Transverse colon (tissue), 4 donors: ENCODE measurements at regions not wholly inside any gene's neighbourhood (a gene's known extent, or its start where the extent isn't known, plus 50 kb on each side); places are given as distances from the start of the nearest gene placed in this dataset.

Source experiments
- DNase-seq: peaks from one replicate; pipeline ENCODE4 v3.0.0-alpha.2; 2019
- H3K27ac ChIP-seq, 4 donors: fragments of 200-600 bp; sonication (generic); 2 replicates each; pipeline ENCODE4 v1.5.1; 2016 to 2018; ENCODE audit warnings: inconsistent platforms in 4 of 4
- H3K27me3 ChIP-seq: fragments of 200-600 bp; sonication (generic); 2 replicates; pipeline ENCODE4 v1.5.1; 2017; ENCODE audit warnings: inconsistent platforms
- H3K36me3 ChIP-seq, 4 donors: fragments of 200-600 bp; sonication (generic); 2 replicates each; pipeline ENCODE4 v1.5.1; 2017 to 2019; ENCODE audit warnings: inconsistent platforms in 4 of 4
- H3K4me1 ChIP-seq, 4 donors: fragments of 200-600 bp; sonication (generic); 2 replicates each; pipeline ENCODE4 v1.5.1; 2017 to 2020; ENCODE audit warnings: inconsistent platforms in 4 of 4
- H3K4me3 ChIP-seq, 4 donors: fragments of 200-600 bp; sonication (generic); 1 replicate in 1 of 4; 2 replicates in 3 of 4; pipeline versions ENCODE4 v1.5.1 to v1.6.1; 2017 to 2019; ENCODE audit warnings: inconsistent platforms in 4 of 4
- H3K9me3 ChIP-seq, 2 donors: fragments of 200-600 bp; sonication (generic); 2 replicates each; pipeline ENCODE4 v1.5.1; 2017 to 2019; ENCODE audit warnings: inconsistent platforms in 2 of 2
- EP300 ChIP-seq: sonication (generic); formaldehyde crosslinking; IDR thresholded peaks from one replicate; pipeline ENCODE4 v1.6.1; 2017; ENCODE audit warnings: antibody characterized with exemption, low read depth
- POLR2A ChIP-seq: fragments of 450-650 bp; IDR thresholded peaks from one replicate; pipeline ENCODE4 v1.6.1; 2016; ENCODE audit warnings: antibody characterized with exemption, mild to moderate bottlenecking, moderate library complexity
- POLR2AphosphoS5 ChIP-seq, 3 donors: sonication (generic); formaldehyde crosslinking; IDR thresholded peaks; one replicate each; pipeline ENCODE4 v1.6.1; 2016; ENCODE audit warnings: antibody characterized with exemption in 3 of 3
- WGBS, 2 donors: methylation state at CpG; one replicate each; pipeline ENCODE4 v1.1.5; 2018; ENCODE audit warnings: low coverage in 1 of 2; 5-methylcytosine and 5-hydroxymethylcytosine counted together
- in situ Hi-C, 4 donors: fragments of 200-750 bp; cut with MboI; loops; one replicate each; pipeline versions ENCODE4 v1.15.0 to v1.15.1; 2017; ENCODE audit warnings: low sequenced_read_pairs in 3 of 4, low pct_ligation_motif_present in 1 of 4, low pct_unique_long_range_greater_than_20kb in 1 of 4
- intact Hi-C: fragments of 100-400 bp; cut with DNase I; formaldehyde crosslinking; loops from one replicate; pipeline ENCODE4 v1.15.1; 2023; ENCODE audit warnings: low total_unique reads
- TF ChIP-seq, protein P1 (sequence below), 5 experiments: fragments of 200-600 bp in 3 of 5; fragments of 450-650 bp in 2 of 5; sonication (generic) in 3 of 5; IDR thresholded peaks; 1 replicate in 2 of 5; 2 replicates in 3 of 5; pipeline ENCODE4 v1.5.1; 2016 to 2017; ENCODE audit warnings: antibody characterized with exemption in 5 of 5, inconsistent platforms in 3 of 5, mild to moderate bottlenecking in 2 of 5, moderate library complexity in 1 of 5

- 45 to 94% methylated on average over 2 to 3 of the region's 3 CpGs for WGBS, 2 donors
- H3K27ac ChIP-seq: no peak overlapping the region
These were observed 368.2 kb upstream of the ROPN1 start for GRCh38 chr3:124360155-124360554.

DNA sequence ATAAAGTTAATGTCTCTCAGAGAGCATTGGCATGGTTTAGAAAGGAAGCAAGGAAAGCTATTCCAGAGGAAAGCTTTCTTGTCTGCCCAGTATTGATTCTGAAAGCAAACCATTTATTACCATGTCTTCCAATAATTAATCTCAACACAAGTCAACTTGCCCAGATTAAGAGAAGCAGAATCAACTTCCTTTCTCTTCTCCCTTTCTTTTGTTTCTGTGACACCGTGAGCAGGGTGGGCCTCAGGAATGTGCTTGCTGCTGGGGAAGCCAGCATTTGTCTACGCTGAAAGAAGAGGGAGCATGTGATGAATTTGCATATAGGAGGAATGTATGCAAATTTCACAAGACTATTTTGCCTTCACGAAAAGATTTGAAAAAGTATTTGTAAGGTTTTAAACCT is 368.6 kb upstream of the ROPN1 start:
- TF ChIP-seq POLR2A: no peak
- no peak for TF ChIP-seq POLR2AphosphoS5 (IDR thresholded peaks at IDR 0.05)
- Histone ChIP-seq H3K27ac (no peak overlapping the region), H3K4me3 (no peak overlapping the region), H3K36me3 (no peaks in the 10 kb centered on the region), H3K9me3 (no peaks in the 10 kb centered on the region), H3K4me1 (peaks cover 0 to 34% (median 5%) of the 10 kb centered on the region in 4 donors), H3K27me3 (no peaks in the 10 kb centered on the region)
- no peak for DNase-seq
- 74 to 92% methylated on average over 3 of the region's 3 CpGs for WGBS, 2 donors
- intact Hi-C loops: loop anchor here (5.0 kb wide), 1 partner anchor 1148 kb away; no protein-coding TSS in a partner anchor
- in situ Hi-C loops: no loop called here

More at GRCh38 chr3:124360155-124360554, 368.2 kb upstream of the ROPN1 start:
- H3K4me3 ChIP-seq: no peak overlapping the region
- no peaks in the 10 kb centered on the region for H3K36me3 ChIP-seq
- in situ Hi-C loops: no loop called here
- DNase-seq: no peak
- intact Hi-C loops: loop anchor here (5.0 kb wide), 1 partner anchor 1148 kb away; no protein-coding TSS in a partner anchor
- no peaks in the 10 kb centered on the region for H3K27me3 ChIP-seq
- TF ChIP-seq EP300: no peak
- TF ChIP-seq, protein P1, sequence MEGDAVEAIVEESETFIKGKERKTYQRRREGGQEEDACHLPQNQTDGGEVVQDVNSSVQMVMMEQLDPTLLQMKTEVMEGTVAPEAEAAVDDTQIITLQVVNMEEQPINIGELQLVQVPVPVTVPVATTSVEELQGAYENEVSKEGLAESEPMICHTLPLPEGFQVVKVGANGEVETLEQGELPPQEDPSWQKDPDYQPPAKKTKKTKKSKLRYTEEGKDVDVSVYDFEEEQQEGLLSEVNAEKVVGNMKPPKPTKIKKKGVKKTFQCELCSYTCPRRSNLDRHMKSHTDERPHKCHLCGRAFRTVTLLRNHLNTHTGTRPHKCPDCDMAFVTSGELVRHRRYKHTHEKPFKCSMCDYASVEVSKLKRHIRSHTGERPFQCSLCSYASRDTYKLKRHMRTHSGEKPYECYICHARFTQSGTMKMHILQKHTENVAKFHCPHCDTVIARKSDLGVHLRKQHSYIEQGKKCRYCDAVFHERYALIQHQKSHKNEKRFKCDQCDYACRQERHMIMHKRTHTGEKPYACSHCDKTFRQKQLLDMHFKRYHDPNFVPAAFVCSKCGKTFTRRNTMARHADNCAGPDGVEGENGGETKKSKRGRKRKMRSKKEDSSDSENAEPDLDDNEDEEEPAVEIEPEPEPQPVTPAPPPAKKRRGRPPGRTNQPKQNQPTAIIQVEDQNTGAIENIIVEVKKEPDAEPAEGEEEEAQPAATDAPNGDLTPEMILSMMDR (IDR thresholded peaks at IDR 0.05): no peak
- no peak for TF ChIP-seq POLR2A
- no peak for TF ChIP-seq POLR2AphosphoS5 (IDR thresholded peaks at IDR 0.05)
- H3K9me3 ChIP-seq: no peaks in the 10 kb centered on the region
- peaks cover 0 to 34% (median 5%) of the 10 kb centered on the region in 4 donors for H3K4me1 ChIP-seq

GRCh38 chr3:124361566-124361965 is 368.7 kb upstream of the UMPS start:
- no peaks in the 10 kb centered on the region for H3K36me3 ChIP-seq
- H3K4me1 ChIP-seq: peaks cover 0 to 34% (median 5%) of the 10 kb centered on the region in 4 donors
- TF ChIP-seq EP300: no peak
- no peak for TF ChIP-seq POLR2AphosphoS5 (IDR thresholded peaks at IDR 0.05)
- TF ChIP-seq, protein P1 (IDR thresholded peaks at IDR 0.05): no peak
- TF ChIP-seq POLR2A: no peak
- in situ Hi-C loops: no loop called here
- H3K9me3 ChIP-seq: no peaks in the 10 kb centered on the region
- intact Hi-C loops: loop anchor here (5.0 kb wide), 1 partner anchor 1149 kb away; no protein-coding TSS in a partner anchor
- DNase-seq: peak; percentile 10
- H3K27ac ChIP-seq: peak overlapping the region in 1 of 4 donors; percentile 11
- 55 to 61% methylated on average over 1 to 3 of the region's 3 CpGs for WGBS, 2 donors
- H3K4me3 ChIP-seq: no peak overlapping the region
- no peaks in the 10 kb centered on the region for H3K27me3 ChIP-seq

- H3K27me3 ChIP-seq: no peaks in the 10 kb centered on the region
- no peak overlapping the region for H3K4me3 ChIP-seq
- TF ChIP-seq EP300 (no peak), POLR2A (no peak), POLR2AphosphoS5 (IDR thresholded peaks at IDR 0.05) (no peak)
- TF ChIP-seq, protein P1 (IDR thresholded peaks at IDR 0.05): no peak
- in situ Hi-C loops: no loop called here
- no peaks in the 10 kb centered on the region for H3K36me3 ChIP-seq
- intact Hi-C loops: loop anchor here (5.0 kb wide), 1 partner anchor 1150 kb away; no protein-coding TSS in a partner anchor
- H3K27ac ChIP-seq: peak overlapping the region in 2 of 4 donors; percentile 8 to 11
- peaks cover 0 to 34% (median 5%) of the 10 kb centered on the region in 4 donors for H3K4me1 ChIP-seq
- H3K9me3 ChIP-seq: no peaks in the 10 kb centered on the region
- DNase-seq: no peak
- 45% methylated on average over 2 of the region's 2 CpGs; no CpG with 5 or more reads in 1 of the 2 donors for WGBS, 2 donors
These were observed 367.8 kb upstream of the UMPS start for GRCh38 chr3:124362455-124362854.

GRCh38 chr3:124363476-124363875 is 366.8 kb upstream of the UMPS start:
- intact Hi-C loops: loop anchor here (5.0 kb wide), 1 partner anchor 1151 kb away; no protein-coding TSS in a partner anchor
- Histone ChIP-seq H3K27me3 (no peaks in the 10 kb centered on the region), H3K9me3 (no peaks in the 10 kb centered on the region), H3K36me3 (no peaks in the 10 kb centered on the region), H3K27ac (peak overlapping the region in 1 of 4 donors; percentile 12), H3K4me3 (no peak overlapping the region), H3K4me1 (peaks cover 0 to 34% (median 5%) of the 10 kb centered on the region in 4 donors)
- TF ChIP-seq EP300 (no peak), POLR2AphosphoS5 (IDR thresholded peaks at IDR 0.05) (no peak), POLR2A (no peak)
- TF ChIP-seq, protein P1 (IDR thresholded peaks at IDR 0.05): no peak
- no peak for DNase-seq
- in situ Hi-C loops: no loop called here
